Stomach (tissue), 4 donors: ENCODE measurements at regions not wholly inside any gene's neighbourhood (a gene's known extent, or its start where the extent isn't known, plus 50 kb on each side); places are given as distances from the start of the nearest gene placed in this dataset.

Experiments used
- POLR2A ChIP-seq, 4 donors: fragments of 450-650 bp; IDR thresholded peaks; one replicate each; pipeline ENCODE4 v1.6.1; 2016; ENCODE audit warnings: antibody characterized with exemption in 4 of 4, control low read depth in 2 of 4, mild to moderate bottlenecking in 1 of 4, moderate library complexity in 1 of 4
- TF ChIP-seq, protein P1 (sequence below), 7 experiments: fragments of 450-650 bp in 4 of 7; fragments of 200-600 bp in 3 of 7; sonication (generic) in 3 of 7; IDR thresholded peaks; one replicate each; pipeline ENCODE4 v1.5.1; 2016 to 2019; ENCODE audit warnings: antibody characterized with exemption in 7 of 7, control low read depth in 2 of 7, mild to moderate bottlenecking in 1 of 7

DNA sequence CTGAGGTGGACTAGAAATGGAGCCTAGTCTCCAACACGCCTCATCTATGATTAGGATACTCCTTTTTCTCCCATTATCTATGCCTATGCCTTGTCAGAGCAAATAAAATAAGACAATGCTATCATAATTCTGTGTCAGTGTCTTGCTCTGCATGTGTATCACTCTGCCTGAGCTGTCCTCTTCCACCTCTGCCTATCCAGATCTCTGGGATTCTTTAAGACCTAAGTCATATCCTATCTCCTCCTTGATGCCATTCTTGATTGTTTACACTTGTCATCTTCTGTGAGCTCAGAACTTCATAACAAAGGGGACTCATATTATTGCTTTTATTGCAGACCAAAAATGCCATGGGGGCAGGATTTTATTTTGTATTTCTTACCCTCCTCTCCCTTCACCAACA is 351.2 kb upstream of the C9orf72 start:
- TF ChIP-seq, protein P1, sequence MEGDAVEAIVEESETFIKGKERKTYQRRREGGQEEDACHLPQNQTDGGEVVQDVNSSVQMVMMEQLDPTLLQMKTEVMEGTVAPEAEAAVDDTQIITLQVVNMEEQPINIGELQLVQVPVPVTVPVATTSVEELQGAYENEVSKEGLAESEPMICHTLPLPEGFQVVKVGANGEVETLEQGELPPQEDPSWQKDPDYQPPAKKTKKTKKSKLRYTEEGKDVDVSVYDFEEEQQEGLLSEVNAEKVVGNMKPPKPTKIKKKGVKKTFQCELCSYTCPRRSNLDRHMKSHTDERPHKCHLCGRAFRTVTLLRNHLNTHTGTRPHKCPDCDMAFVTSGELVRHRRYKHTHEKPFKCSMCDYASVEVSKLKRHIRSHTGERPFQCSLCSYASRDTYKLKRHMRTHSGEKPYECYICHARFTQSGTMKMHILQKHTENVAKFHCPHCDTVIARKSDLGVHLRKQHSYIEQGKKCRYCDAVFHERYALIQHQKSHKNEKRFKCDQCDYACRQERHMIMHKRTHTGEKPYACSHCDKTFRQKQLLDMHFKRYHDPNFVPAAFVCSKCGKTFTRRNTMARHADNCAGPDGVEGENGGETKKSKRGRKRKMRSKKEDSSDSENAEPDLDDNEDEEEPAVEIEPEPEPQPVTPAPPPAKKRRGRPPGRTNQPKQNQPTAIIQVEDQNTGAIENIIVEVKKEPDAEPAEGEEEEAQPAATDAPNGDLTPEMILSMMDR (IDR thresholded peaks at IDR 0.05): no peak
- TF ChIP-seq POLR2A (IDR thresholded peaks at IDR 0.05): no peak
